WTC11 (cell line): ENCODE measurements at regions not wholly inside any gene's neighbourhood (a gene's known extent, or its start where the extent isn't known, plus 50 kb on each side); places are given as distances from the start of the nearest gene placed in this dataset.

Experiments used
- E2F5 ChIP-seq: sonication (generic); formaldehyde crosslinking; IDR thresholded peaks from 2 replicates; pipeline ENCODE4 v1.8.1; 2022; ENCODE audit warnings: mild to moderate bottlenecking, moderate library complexity, missing genetic modification reagents
- TF ChIP-seq, protein P1 (sequence below): sonication (generic); formaldehyde crosslinking; IDR thresholded peaks from 2 replicates; pipeline ENCODE4 v1.8.1; 2023; ENCODE audit warnings: mild to moderate bottlenecking, missing genetic modification reagents, moderate library complexity
- TF ChIP-seq, protein P2 (sequence below): fragments of 200-600 bp; IDR thresholded peaks from 2 replicates; pipeline ENCODE4 v1.8.0; 2022; ENCODE audit warnings: antibody characterized with exemption

- TF ChIP-seq, protein P1, sequence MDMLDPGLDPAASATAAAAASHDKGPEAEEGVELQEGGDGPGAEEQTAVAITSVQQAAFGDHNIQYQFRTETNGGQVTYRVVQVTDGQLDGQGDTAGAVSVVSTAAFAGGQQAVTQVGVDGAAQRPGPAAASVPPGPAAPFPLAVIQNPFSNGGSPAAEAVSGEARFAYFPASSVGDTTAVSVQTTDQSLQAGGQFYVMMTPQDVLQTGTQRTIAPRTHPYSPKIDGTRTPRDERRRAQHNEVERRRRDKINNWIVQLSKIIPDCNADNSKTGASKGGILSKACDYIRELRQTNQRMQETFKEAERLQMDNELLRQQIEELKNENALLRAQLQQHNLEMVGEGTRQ (CRISPR knock-in tag), result no peak
- TF ChIP-seq, protein P2, sequence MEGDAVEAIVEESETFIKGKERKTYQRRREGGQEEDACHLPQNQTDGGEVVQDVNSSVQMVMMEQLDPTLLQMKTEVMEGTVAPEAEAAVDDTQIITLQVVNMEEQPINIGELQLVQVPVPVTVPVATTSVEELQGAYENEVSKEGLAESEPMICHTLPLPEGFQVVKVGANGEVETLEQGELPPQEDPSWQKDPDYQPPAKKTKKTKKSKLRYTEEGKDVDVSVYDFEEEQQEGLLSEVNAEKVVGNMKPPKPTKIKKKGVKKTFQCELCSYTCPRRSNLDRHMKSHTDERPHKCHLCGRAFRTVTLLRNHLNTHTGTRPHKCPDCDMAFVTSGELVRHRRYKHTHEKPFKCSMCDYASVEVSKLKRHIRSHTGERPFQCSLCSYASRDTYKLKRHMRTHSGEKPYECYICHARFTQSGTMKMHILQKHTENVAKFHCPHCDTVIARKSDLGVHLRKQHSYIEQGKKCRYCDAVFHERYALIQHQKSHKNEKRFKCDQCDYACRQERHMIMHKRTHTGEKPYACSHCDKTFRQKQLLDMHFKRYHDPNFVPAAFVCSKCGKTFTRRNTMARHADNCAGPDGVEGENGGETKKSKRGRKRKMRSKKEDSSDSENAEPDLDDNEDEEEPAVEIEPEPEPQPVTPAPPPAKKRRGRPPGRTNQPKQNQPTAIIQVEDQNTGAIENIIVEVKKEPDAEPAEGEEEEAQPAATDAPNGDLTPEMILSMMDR, result no peak
- TF ChIP-seq E2F5 (CRISPR knock-in tag), result no peak
Observed at GRCh38 chr7:33837356-33837851, 67.9 kb upstream of the BMPER start.
